HG02623 (cell line): ENCODE measurements at regions not wholly inside any gene's neighbourhood (a gene's known extent, or its start where the extent isn't known, plus 50 kb on each side); places are given as distances from the start of the nearest gene placed in this dataset.
"Not testable (repeated sequence)": the region's sequence is repeated elsewhere in the genome, so short reads cannot be mapped to it uniquely, and the experiment has no call there.

ENCODE experiments used
- ATAC-seq: cut with Tn5 transposase; IDR thresholded peaks from one replicate; pipeline ENCODE4 v1.9.1; 2021; ENCODE audit warnings: moderate library complexity; ENCODE audit not compliant: unreplicated experiment

- no peak for ATAC-seq
Measured at GRCh38 chr3:154842536-154842935, 237.6 kb upstream of the MME start.

GRCh38 chr3:154835639-154836038 is 244.5 kb upstream of the MME start:
- ATAC-seq, result no peak

GRCh38 chr3:154834831-154835230 is 245.3 kb upstream of the MME start:
- ATAC-seq, result not testable (repeated sequence)

- ATAC-seq, result no peak
Measured at GRCh38 chr3:154829929-154830328, 250.2 kb upstream of the MME start.

GRCh38 chr3:154819491-154819890 is 260.6 kb upstream of the MME start:
- ATAC-seq, result no peak

GRCh38 chr3:154818676-154819255 is 261.4 kb upstream of the MME start:
- no peak for ATAC-seq

GRCh38 chr3:154810017-154810416 is 270.1 kb upstream of the MME start:
- not testable (repeated sequence) for ATAC-seq

GRCh38 chr3:154801729-154802128 is 278.4 kb upstream of the MME start:
- ATAC-seq, result no peak

- ATAC-seq, result no peak
Measured at GRCh38 chr3:154799800-154800199, 280.3 kb upstream of the MME start.

- ATAC-seq, result no peak
Measured at GRCh38 chr3:154795582-154795981, 284.5 kb upstream of the MME start.

- ATAC-seq, result no peak
Measured at GRCh38 chr3:154794814-154795445, 285.2 kb upstream of the MME start.

- ATAC-seq, result no peak
Measured at GRCh38 chr3:154794391-154794790, 285.7 kb upstream of the MME start.

- ATAC-seq, result no peak
Measured at GRCh38 chr3:154792828-154793227, 287.3 kb upstream of the MME start.

GRCh38 chr3:154791611-154792010 is 288.5 kb upstream of the MME start:
- no peak for ATAC-seq

- ATAC-seq, result no peak
Measured at GRCh38 chr3:154786724-154787123, 293.4 kb upstream of the MME start.

- no peak for ATAC-seq
Measured at GRCh38 chr3:154783521-154783931, 296.6 kb upstream of the MME start.

GRCh38 chr3:154783061-154783460 is 297.1 kb upstream of the MME start:
- no peak for ATAC-seq

GRCh38 chr3:154782151-154782550 is 298.0 kb upstream of the MME start:
- ATAC-seq, result no peak

- no peak for ATAC-seq
Measured at GRCh38 chr3:154781595-154781994, 298.5 kb upstream of the MME start.

- ATAC-seq, result no peak
Measured at GRCh38 chr3:154780263-154780662, 299.9 kb upstream of the MME start.

GRCh38 chr3:154779571-154779970 is 300.5 kb upstream of the MME start:
- ATAC-seq, result no peak

GRCh38 chr3:154778057-154778456 is 302.1 kb upstream of the MME start:
- ATAC-seq, result no peak
